22Rv1 (cell line): ENCODE measurements at regions not wholly inside any gene's neighbourhood (a gene's known extent, or its start where the extent isn't known, plus 50 kb on each side); places are given as distances from the start of the nearest gene placed in this dataset.

Experiments used
- CTCF ChIP-seq: fragments of 450-650 bp; IDR thresholded peaks from 2 replicates; pipeline ENCODE4 v1.5.1; 2017; ENCODE audit warnings: mild to moderate bottlenecking
- ZFX ChIP-seq: fragments of 450-650 bp; IDR thresholded peaks from 2 replicates; pipeline ENCODE4 v1.6.1; 2017; ENCODE audit warnings: antibody characterized with exemption, borderline replicate concordance

GRCh38 chr2:118784860-118785259 lies 62.6 kb downstream of the EN1 start:
- TF ChIP-seq CTCF (no peak), ZFX (no peak)
